ENCODE measurements at regions not wholly inside any gene's neighbourhood (a gene's known extent, or its start where the extent isn't known, plus 50 kb on each side); places are given as distances from the start of the nearest gene placed in this dataset.

DNA sequence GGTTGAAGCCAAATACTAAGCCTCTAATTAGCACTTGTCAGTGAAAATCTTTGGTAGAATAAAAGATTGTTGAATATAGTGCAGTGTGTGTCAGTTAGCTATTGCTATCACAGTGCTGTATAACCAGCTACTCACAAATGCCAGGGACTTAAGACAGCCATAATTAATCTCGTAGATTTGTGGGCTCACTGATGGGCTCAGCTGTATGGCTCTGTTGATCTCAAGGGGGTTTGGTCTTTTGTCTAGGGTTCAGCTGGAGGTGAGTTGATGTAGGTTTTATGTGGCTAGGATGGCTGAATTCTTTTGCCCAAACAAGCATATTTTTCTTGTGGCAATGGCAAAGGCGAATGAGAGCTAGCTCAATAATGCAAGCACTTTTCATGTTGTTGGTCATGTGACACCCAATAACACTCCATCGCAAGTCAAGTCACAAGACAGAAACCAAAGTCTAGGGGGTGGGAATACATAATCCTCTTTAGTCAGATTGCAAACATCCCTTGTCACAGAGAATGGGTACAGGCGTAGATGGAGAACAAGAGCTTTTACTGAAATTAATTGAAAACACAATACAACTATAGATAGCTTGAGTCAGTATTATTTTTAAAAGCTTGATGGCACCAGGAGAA, 121.7 kb upstream of the EDNRB start:
- TF ChIP-seq, protein P1, sequence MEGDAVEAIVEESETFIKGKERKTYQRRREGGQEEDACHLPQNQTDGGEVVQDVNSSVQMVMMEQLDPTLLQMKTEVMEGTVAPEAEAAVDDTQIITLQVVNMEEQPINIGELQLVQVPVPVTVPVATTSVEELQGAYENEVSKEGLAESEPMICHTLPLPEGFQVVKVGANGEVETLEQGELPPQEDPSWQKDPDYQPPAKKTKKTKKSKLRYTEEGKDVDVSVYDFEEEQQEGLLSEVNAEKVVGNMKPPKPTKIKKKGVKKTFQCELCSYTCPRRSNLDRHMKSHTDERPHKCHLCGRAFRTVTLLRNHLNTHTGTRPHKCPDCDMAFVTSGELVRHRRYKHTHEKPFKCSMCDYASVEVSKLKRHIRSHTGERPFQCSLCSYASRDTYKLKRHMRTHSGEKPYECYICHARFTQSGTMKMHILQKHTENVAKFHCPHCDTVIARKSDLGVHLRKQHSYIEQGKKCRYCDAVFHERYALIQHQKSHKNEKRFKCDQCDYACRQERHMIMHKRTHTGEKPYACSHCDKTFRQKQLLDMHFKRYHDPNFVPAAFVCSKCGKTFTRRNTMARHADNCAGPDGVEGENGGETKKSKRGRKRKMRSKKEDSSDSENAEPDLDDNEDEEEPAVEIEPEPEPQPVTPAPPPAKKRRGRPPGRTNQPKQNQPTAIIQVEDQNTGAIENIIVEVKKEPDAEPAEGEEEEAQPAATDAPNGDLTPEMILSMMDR (IDR thresholded peaks at IDR 0.05; ENCODE audit: low read length), result no peak
- no peak for TF ChIP-seq EZH2phosphoT487 (IDR thresholded peaks at IDR 0.05; ENCODE audit: low read length)
- no peak for TF ChIP-seq EZH2 (optimal IDR thresholded peaks at IDR 0.05; ENCODE audit: low read depth, low read length)

All from MM.1S (cell line).